Mucosa of gallbladder (tissue), 1 donor: ENCODE measurements at regions not wholly inside any gene's neighbourhood (a gene's known extent, or its start where the extent isn't known, plus 50 kb on each side); places are given as distances from the start of the nearest gene placed in this dataset.
A peak's percentile ranks its signal among the peaks of the same experiment; 100 is the strongest.

Experiments used
- DNase-seq: peaks from one replicate; pipeline ENCODE4 v3.0.0-alpha.2; 2020; ENCODE audit warnings: low spot score
- donor health status: DM: no; HTN: no; CAD: no.

DNA sequence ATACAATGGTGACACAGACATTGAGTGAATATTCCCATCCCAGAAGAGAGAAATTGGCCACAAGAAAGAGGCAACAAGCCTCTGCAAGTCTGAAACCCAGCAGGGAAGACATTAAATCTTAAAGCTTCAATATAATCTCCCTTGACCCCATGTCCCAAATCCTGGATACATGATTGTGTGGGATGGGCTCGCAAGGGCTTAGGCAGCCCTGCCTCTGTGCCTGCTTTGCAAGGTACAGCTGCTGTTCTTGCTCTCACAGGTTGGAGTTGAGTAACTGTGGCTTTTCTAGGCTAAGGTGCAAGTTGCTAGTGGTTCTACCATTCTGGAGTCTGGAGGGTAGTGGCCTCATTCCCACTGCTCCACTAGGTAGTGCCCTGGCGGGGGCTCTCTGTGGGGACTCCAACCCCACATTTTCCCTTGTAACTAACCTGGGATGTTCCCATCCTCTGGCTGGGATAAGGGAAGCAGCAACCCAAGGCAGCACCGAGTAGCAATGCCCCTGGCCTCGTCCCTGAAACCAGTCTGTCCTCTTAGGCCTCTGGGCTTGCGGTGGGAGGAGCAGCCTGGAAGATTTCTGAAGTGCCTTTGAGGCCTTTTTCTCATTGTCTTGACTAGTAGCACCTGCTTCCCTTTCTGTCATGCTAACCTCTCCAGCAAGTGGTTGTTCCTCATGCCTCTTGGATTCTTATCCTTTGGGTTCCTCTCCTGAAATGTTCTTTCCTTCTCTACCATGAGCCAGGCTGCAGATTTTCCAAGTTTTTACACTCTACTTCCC, 90.0 kb downstream of the FAM174B start:
- DNase-seq = no peak

- no peak for DNase-seq
These were observed 93.8 kb downstream of the FAM174B start for GRCh38 chr15:92561754-92562153.

GRCh38 chr15:92553317-92553716, 102.3 kb downstream of the FAM174B start:
- DNase-seq = no peak

DNA sequence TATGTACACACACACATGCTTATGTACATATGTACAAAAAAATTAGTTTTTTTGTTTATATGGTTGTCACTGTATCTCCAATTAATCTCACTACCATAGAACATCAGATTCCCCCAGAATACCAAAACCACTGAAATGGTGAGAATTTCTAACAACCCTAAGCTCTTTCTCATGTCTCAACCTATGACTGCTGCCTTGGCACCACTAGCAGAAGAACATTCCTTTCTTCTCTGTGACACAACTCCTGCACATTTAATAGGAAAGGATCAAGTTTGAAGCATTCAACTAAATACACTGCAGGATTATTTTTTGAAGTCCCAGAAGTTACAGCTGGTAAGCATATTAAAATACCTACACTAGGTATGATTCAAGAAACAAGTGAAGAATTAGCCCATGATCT, 109.6 kb downstream of the FAM174B start:
- no peak for DNase-seq

DNA sequence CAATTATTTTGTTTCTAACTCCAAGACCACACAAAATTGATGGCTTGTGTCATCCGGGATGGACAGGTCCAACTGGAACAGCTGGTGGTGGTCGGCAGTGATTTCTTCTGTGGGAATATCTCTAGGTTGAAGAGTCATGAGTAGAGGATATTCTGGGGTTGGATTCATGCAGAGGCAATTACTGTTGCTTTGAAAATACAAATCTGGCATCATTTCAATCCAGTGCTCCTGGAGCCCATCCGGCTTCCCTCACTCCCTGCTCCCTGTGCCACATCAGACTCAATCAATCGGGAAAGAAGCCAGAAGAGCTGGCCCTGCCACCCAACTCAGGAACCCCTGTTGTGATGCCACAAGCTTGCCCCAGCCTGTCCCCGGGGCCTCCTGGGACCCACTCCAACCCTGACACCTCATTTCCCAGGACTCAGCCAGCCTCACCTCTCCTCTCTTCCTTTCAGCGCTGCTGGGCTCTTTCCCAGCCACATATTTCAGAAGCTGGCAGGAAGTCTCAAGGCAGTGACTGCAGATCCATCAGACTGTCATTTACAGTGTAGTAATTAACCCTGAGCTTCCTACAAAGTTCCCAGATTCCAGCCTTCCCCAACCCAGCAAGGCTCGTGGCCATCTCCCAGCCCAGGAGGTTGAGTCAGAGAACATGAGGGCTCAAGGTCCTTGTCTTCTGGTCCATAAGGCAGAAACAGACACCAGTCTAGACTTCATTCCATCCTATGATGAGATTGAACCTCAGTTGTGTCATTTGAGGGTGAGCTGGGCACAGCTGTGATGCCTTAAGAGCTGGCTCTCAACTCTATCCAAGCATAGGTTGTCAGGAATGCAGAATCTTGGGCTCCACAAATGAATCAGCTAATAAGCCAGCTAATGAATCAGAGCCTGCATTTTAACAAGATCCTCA, 114.0 kb downstream of the FAM174B start:
- no peak for DNase-seq

DNA sequence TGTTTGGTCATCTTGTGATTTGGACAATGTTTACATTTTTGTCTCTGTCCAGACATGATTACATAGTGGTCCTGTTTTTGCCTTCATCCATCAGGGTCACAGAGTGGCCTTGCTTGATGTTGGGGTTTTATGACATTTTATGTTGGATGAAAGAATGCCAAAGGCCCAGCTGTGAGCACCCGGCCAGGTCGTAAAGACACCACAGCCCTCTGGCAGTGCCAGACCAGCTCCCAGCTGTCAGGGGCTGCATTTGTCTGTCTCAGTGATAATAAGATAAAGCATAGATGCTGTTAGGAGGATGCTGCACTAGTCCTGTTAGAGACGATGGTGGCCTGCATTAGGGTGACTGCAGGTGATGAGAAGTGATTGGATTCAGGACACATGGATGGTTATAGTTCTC, 117.5 kb downstream of the FAM174B start:
- no peak for DNase-seq

DNA sequence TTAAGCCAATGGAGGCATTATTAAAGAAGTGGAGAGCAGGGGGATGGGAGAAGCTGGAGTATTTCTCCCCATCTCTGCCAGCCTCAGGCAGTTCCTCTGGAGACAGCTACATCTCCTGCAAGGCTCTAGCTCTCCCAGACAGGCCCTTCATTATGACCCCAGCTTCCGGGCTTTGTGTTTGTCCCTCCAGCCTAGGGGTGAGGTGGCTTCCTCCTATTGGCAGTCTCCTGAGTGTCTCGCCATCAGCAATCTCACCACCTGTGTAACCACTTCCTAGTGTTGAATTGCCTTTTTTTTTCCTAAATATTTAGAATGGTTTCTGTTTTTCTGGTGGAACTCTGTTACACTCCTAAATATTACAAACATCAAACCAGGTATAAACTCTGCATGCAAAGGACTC, 122.3 kb downstream of the FAM174B start:
- DNase-seq = no peak

GRCh38 chr15:92531406-92531805, 124.2 kb downstream of the FAM174B start:
- no peak for DNase-seq

- DNase-seq = no peak
These were observed 126.8 kb downstream of the FAM174B start for GRCh38 chr15:92528736-92529135.

- DNase-seq = peak; percentile 14
These were observed 128.4 kb downstream of the FAM174B start for GRCh38 chr15:92527197-92527596.

DNA sequence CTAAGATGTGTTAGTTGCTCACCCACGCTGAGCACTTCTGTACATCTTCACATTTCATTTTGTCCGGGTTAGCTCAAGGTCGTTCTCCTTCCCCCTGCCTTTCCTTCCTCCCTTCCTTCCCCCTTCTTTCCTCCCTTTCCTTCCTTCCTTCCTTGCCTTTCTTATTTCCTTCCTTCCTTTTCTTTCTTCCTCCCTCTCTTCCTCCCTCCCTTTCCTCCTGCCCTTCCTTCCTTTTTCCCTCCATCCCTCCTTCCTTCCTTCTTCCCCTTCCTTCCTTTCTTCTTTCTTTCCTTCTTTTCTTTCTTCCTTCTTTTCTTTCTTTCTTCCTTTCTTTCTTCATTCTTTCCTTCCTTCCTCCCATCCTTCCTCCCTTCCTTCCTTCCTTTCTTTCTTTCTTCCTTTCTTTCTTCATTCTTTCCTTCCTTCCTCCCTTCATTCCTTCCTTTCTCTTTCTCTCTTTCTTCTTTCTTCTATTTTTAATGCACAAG, 129.8 kb downstream of the FAM174B start:
- DNase-seq = no peak

- no peak for DNase-seq
These were observed 130.6 kb downstream of the FAM174B start for GRCh38 chr15:92524874-92525565.

DNA sequence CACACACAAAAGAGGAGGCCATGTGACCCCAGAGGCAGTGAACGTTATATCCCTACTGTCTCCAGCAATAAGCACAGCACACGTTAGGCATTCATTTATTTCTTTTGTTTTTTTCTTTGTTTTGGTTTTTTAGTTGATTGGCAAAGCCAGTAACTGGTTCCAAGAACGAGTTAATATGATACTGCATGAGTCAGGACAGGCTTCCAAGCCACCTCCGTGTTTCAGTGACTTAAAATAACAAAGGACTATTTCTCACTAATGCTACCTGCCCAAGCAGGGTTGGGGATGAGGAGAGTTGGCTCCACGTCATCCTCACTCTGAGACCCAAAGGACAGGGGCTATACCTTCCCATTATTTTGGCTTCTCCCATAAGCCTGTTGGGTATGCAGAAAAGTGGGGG, 130.5 kb downstream of the ST8SIA2 start:
- no peak for DNase-seq

DNA sequence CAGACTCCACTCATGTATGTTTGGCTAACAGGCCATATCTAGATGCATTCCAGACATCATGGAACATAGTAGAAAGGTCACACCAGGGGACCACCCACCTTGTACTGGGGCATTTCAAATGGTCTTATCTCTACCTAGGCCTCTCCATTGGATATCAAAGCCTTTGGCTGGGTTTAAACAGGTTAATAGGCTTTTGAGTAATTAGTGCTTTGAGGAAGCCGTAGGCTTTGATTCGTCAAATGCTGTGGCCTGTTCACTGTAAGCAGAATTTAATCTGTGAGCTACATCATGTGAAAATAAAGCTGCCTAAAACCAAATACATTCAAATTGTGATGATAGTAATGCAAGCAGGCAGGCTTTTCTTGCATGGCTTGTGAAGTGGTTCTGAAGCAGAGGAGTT, 129.5 kb downstream of the ST8SIA2 start:
- DNase-seq = no peak

DNA sequence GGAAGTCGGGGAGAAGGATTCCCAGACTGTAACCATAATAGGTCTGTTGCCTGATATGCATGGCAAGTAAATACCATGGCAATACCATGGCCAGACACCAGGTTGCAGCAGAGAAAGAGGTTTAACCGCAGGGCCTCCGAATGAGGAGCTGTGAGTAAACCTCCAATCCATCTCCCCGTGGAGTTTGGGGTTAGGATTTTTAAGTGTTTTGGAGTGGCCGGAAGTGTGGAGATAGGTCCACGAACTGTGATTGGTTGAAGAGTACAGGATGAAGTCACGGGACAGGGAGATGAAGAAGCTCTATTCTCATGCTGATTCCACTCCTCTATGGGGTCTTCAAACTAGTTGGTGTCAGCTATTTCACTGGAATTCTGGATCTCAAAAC, 127.9 kb downstream of the ST8SIA2 start:
- peak; percentile 83 for DNase-seq

GRCh38 chr15:92520914-92521623, 127.4 kb downstream of the ST8SIA2 start:
- no peak for DNase-seq

- no peak for DNase-seq
These were observed 126.0 kb downstream of the ST8SIA2 start for GRCh38 chr15:92519709-92520108.
